WTC11 (cell line): ENCODE measurements at regions not wholly inside any gene's neighbourhood (a gene's known extent, or its start where the extent isn't known, plus 50 kb on each side); places are given as distances from the start of the nearest gene placed in this dataset.

Experiments
- ATAC-seq: fragments of 200-7000 bp; cut with Tn5 transposase; 2 replicates; pipeline ENCODE4 v1.10.0; 2021; ENCODE audit warnings: mild to moderate bottlenecking, moderate library complexity
- CTCF ChIA-PET: fragments of 300-600 bp; sonication (Branson Sonifier 250); formaldehyde crosslinking; loops from one replicate; lab custom pipeline; 2021; ENCODE audit warnings: antibody characterized with exemption; lab: Charles Lee
- POLR2A ChIA-PET: fragments of 350-600 bp; sonication (Branson Sonifier 250); formaldehyde crosslinking; loops from one replicate; lab custom pipeline; 2021; ENCODE audit warnings: antibody characterized with exemption; lab: Charles Lee
- DNase-seq: peaks from one replicate; pipeline ENCODE4 v3.0.0; 2021; ENCODE audit warnings: low spot score
- H3K27ac Mint-ChIP-seq: 2 replicates; pipeline ENCODE4 v1.8.0; 2021; ENCODE audit warnings: mixed read lengths
- H3K27me3 Mint-ChIP-seq: 2 replicates; pipeline ENCODE4 v1.8.0; 2021; ENCODE audit warnings: low read depth, mild to moderate bottlenecking, moderate library complexity, mixed read lengths
- H3K36me3 Mint-ChIP-seq: 2 replicates; pipeline ENCODE4 v1.8.0; 2021; ENCODE audit warnings: mixed read lengths
- H3K4me1 Mint-ChIP-seq: 2 replicates; pipeline ENCODE4 v1.8.0; 2022; ENCODE audit warnings: mixed read lengths
- H3K4me3 Mint-ChIP-seq: 2 replicates; pipeline ENCODE4 v1.8.0; 2021; ENCODE audit warnings: mild to moderate bottlenecking, moderate library complexity, mixed read lengths
- H3K9me3 Mint-ChIP-seq: 2 replicates; pipeline ENCODE4 v1.8.0; 2021; ENCODE audit warnings: mixed read lengths
- CDX4 ChIP-seq: fragments of 250-450 bp; sonication (Bioruptor Pico); IDR thresholded peaks from 2 replicates; pipeline ENCODE4 v1.9.0; 2021; ENCODE audit warnings: moderate library complexity, mild to moderate bottlenecking, inconsistent platforms, borderline replicate concordance
- CREB1 ChIP-seq: sonication (generic); formaldehyde crosslinking; IDR thresholded peaks from 2 replicates; pipeline ENCODE4 v1.8.0; 2023; ENCODE audit warnings: mild to moderate bottlenecking, missing genetic modification reagents
- CTCF ChIP-seq: fragments of 200-600 bp; IDR thresholded peaks from 2 replicates; pipeline ENCODE4 v1.8.0; 2022; ENCODE audit warnings: antibody characterized with exemption
- ERG ChIP-seq: fragments of 250-450 bp; sonication (Bioruptor Pico); IDR thresholded peaks from 2 replicates; pipeline ENCODE4 v1.8.0; 2021; ENCODE audit warnings: mild to moderate bottlenecking
- ESRRA ChIP-seq: sonication (generic); formaldehyde crosslinking; IDR thresholded peaks from 2 replicates; pipeline ENCODE4 v1.8.1; 2022; ENCODE audit warnings: mild to moderate bottlenecking, missing genetic modification reagents, borderline replicate concordance
- HMGXB4 ChIP-seq: sonication (generic); formaldehyde crosslinking; IDR thresholded peaks from 2 replicates; pipeline ENCODE4 v1.8.1; 2023; ENCODE audit warnings: mild to moderate bottlenecking, moderate library complexity, missing genetic modification reagents
- JUN ChIP-seq: sonication (generic); formaldehyde crosslinking; IDR thresholded peaks from 2 replicates; pipeline ENCODE4 v1.8.0; 2023; ENCODE audit warnings: mild to moderate bottlenecking, missing genetic modification reagents
- KAT7 ChIP-seq: sonication (generic); formaldehyde crosslinking; IDR thresholded peaks from 2 replicates; pipeline ENCODE4 v1.8.1; 2023; ENCODE audit warnings: missing genetic modification reagents, mild to moderate bottlenecking, borderline replicate concordance
- NFATC4 ChIP-seq: fragments of 250-450 bp; sonication (Bioruptor Pico); IDR thresholded peaks from 2 replicates; pipeline ENCODE4 v1.9.0; 2021; ENCODE audit warnings: mild to moderate bottlenecking
- NR1H2 ChIP-seq: sonication (generic); formaldehyde crosslinking; IDR thresholded peaks from 2 replicates; pipeline ENCODE4 v1.9.0; 2021; ENCODE audit warnings: mild to moderate bottlenecking, moderate library complexity, missing genetic modification reagents
- NR2C2 ChIP-seq: sonication (generic); formaldehyde crosslinking; IDR thresholded peaks from 2 replicates; pipeline ENCODE4 v1.8.0; 2022; ENCODE audit warnings: mild to moderate bottlenecking, missing genetic modification reagents
- NR3C1 ChIP-seq: sonication (generic); formaldehyde crosslinking; conservative IDR thresholded peaks from 2 replicates; pipeline ENCODE4 v1.8.1; 2023; ENCODE audit warnings: low read depth, mild to moderate bottlenecking, missing genetic modification reagents
- SMAD3 ChIP-seq: sonication (generic); formaldehyde crosslinking; IDR thresholded peaks from 2 replicates; pipeline ENCODE4 v1.8.0; 2022; ENCODE audit warnings: missing genetic modification reagents, mild to moderate bottlenecking, borderline replicate concordance
- SMAD4 ChIP-seq: sonication (generic); formaldehyde crosslinking; IDR thresholded peaks from 2 replicates; pipeline ENCODE4 v1.8.0; 2022; ENCODE audit warnings: mild to moderate bottlenecking, missing genetic modification reagents
- STAT6 ChIP-seq: sonication (generic); formaldehyde crosslinking; conservative IDR thresholded peaks from 2 replicates; pipeline ENCODE4 v1.8.1; 2023; ENCODE audit warnings: mild to moderate bottlenecking, low read depth, missing genetic modification reagents, moderate library complexity
- TCF7 ChIP-seq: sonication (generic); formaldehyde crosslinking; IDR thresholded peaks from 2 replicates; pipeline ENCODE4 v1.8.0; 2022; ENCODE audit warnings: mild to moderate bottlenecking, low read depth, missing genetic modification reagents, moderate library complexity
- USF1 ChIP-seq: sonication (generic); formaldehyde crosslinking; IDR thresholded peaks from 2 replicates; pipeline ENCODE4 v1.8.0; 2022; ENCODE audit warnings: mild to moderate bottlenecking, missing genetic modification reagents
- USF2 ChIP-seq: sonication (generic); formaldehyde crosslinking; IDR thresholded peaks from 2 replicates; pipeline ENCODE4 v1.8.1; 2023; ENCODE audit warnings: mild to moderate bottlenecking, missing genetic modification reagents, moderate library complexity
- ZBTB43 ChIP-seq: sonication (generic); formaldehyde crosslinking; IDR thresholded peaks from 2 replicates; pipeline ENCODE4 v1.8.1; 2023; ENCODE audit warnings: mild to moderate bottlenecking, missing genetic modification reagents
- ZNF396 ChIP-seq: fragments of 250-450 bp; sonication (Bioruptor Pico); IDR thresholded peaks from 2 replicates; pipeline ENCODE4 v1.8.0; 2021; ENCODE audit warnings: mild to moderate bottlenecking, moderate library complexity, borderline replicate concordance
- ZNF416 ChIP-seq: fragments of 250-450 bp; sonication (Bioruptor Pico); IDR thresholded peaks from 2 replicates; pipeline ENCODE4 v1.9.0; 2021; ENCODE audit warnings: mild to moderate bottlenecking, inconsistent platforms

GRCh38 chr3:39665441-39665840 is 144.0 kb upstream of the MYRIP start:
- Mint-ChIP-seq H3K27me3 (no peaks in the 10 kb centered on the region), H3K36me3 (0 out of 2 replicates have a peak, but pooled peaks cover under 1% of the 10 kb centered on the region), H3K9me3 (peaks cover 11% of the 10 kb centered on the region), H3K27ac (no peak overlapping the region), H3K4me3 (no peak overlapping the region), H3K4me1 (no peaks in the 10 kb centered on the region)
- POLR2A ChIA-PET = no interaction called here
- DNase-seq (no peak), ATAC-seq (no peak)
- CTCF ChIA-PET = interaction anchor here (1.0 kb wide), 1 partner anchor 644 kb away, joined by 3 read pairs; no protein-coding TSS in a partner anchor
- TF ChIP-seq NFATC4 (CRISPR knock-in tag) (no peak), NR1H2 (no peak), KAT7 (CRISPR knock-in tag) (no peak), SMAD3 (no peak)

- TF ChIP-seq SMAD4 (CRISPR knock-in tag) = no peak
- TF ChIP-seq ZBTB43 = no peak
- TF ChIP-seq KAT7 (CRISPR knock-in tag) = no peak
- peak; percentile 44; the same call in 1 of the 2 replicates for TF ChIP-seq CTCF
- no peak for TF ChIP-seq NR3C1
- TF ChIP-seq USF2 (CRISPR knock-in tag) = no peak
- TF ChIP-seq ZNF416 (CRISPR knock-in tag) = no peak
- no peak for TF ChIP-seq CREB1 (CRISPR knock-in tag)
- no peak for TF ChIP-seq JUN (CRISPR knock-in tag)
- TF ChIP-seq, all 79 proteins: peak for 1
- H3K9me3 Mint-ChIP-seq = peaks cover 10% of the 10 kb centered on the region; the same call in 1 of the 2 replicates
- peaks cover under 1% of the 10 kb centered on the region; the same call in 1 of the 2 replicates for H3K27me3 Mint-ChIP-seq
- DNase-seq (no peak), ATAC-seq (peak; percentile 78)
- no peak overlapping the region for H3K4me3 Mint-ChIP-seq
- ChIA-PET POLR2A (no interaction called here), CTCF (interaction anchor here (2.1 kb wide), 1 partner anchor 322 kb away, joined by 4 read pairs; no protein-coding TSS in a partner anchor)
- no peaks in the 10 kb centered on the region for H3K36me3 Mint-ChIP-seq
- no peak overlapping the region for H3K27ac Mint-ChIP-seq
- no peaks in the 10 kb centered on the region for H3K4me1 Mint-ChIP-seq
These were observed 141.0 kb upstream of the MYRIP start for GRCh38 chr3:39668420-39668819.

GRCh38 chr3:39671116-39671515 is 138.3 kb upstream of the MYRIP start:
- ATAC-seq = no peak

More at GRCh38 chr3:39671116-39671515, 138.3 kb upstream of the MYRIP start:
- Mint-ChIP-seq H3K27me3 (peaks cover 3% of the 10 kb centered on the region; the same call in 1 of the 2 replicates), H3K36me3 (0 out of 2 replicates have a peak, but pooled peaks cover 4% of the 10 kb centered on the region), H3K27ac (no peak overlapping the region), H3K9me3 (peaks cover 7% of the 10 kb centered on the region), H3K4me1 (no peaks in the 10 kb centered on the region), H3K4me3 (no peak overlapping the region)
- CTCF ChIA-PET = no interaction called here
- TF ChIP-seq ZNF396 (CRISPR knock-in tag) = no peak
- no peak for TF ChIP-seq ERG (CRISPR knock-in tag)
- TF ChIP-seq ESRRA (CRISPR knock-in tag) = no peak
- TF ChIP-seq HMGXB4 (CRISPR knock-in tag) = no peak
- no peak for TF ChIP-seq NR2C2 (CRISPR knock-in tag)
- TF ChIP-seq STAT6 (CRISPR knock-in tag) = no peak
- no peak for TF ChIP-seq CDX4 (CRISPR knock-in tag)
- no peak for TF ChIP-seq USF1 (CRISPR knock-in tag)
- no peak for TF ChIP-seq TCF7 (CRISPR knock-in tag)
- no peak for TF ChIP-seq ZNF416 (CRISPR knock-in tag)
- POLR2A ChIA-PET = no interaction called here
- DNase-seq = no peak
